ENCODE measurements at regions not wholly inside any gene's neighbourhood (a gene's known extent, or its start where the extent isn't known, plus 50 kb on each side); places are given as distances from the start of the nearest gene placed in this dataset.
"Not testable (repeated sequence)": the region's sequence is repeated elsewhere in the genome, so short reads cannot be mapped to it uniquely, and the experiment has no call there.

DNA sequence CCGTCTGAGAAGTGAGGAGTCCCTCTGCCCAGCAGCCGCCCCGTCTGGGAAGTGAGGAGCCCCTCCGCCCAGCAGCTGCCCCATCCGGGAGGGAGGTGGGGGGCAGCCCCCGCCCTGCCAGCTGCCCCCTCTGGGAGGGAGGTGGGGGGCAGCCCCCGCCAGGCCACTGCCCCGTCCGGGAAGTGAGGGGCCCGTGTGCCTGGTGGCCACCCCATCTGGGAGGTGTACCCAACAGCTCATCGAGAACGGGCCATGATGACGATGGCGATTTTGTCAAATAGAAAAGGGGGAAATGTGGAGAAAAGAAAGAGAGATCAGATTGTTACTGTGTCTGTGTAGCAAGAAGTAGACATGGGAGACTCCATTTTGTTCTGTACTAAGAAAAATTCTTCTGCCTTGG, 208.8 kb downstream of the KDM5D start:
- DNase-seq: not testable (repeated sequence)

DNA sequence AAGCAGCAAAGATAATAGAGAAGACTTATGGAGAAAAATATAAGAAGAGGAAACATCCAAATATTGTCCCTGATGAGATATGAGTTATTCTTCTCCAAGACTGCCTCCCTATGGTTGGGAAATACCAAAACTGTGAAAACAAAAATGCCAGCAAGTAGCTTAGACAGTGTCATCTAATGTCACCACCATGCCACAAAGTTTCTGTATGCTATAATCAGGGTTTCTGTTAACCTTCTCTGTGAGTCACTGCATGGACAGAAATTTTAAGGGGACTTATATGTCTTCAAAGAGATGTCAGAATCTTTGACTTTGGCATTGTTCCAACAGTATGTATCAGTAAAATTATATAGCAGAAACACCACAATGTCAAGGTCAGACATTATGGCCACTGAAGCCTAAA, 222.6 kb downstream of the KDM5D start:
- no peak for DNase-seq

DNA sequence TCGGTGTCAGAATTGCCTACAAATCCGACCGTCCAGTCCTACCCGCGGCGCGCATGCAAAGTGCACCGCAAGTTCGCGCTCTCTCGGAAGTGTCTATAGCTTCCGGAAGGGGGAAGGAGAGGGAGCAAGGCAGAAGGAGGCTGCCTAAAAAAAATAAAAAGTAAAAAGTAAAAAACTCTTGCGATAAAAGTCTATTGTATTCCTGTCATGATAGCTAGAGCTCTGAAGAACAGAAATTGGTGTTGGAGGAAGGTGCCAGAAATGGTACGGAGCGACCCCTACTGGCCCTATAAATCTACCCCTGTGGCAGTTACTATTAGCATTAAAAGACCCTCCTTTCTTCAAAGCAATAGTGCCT, 241.5 kb downstream of the KDM5D start:
- DNase-seq: no peak

DNA sequence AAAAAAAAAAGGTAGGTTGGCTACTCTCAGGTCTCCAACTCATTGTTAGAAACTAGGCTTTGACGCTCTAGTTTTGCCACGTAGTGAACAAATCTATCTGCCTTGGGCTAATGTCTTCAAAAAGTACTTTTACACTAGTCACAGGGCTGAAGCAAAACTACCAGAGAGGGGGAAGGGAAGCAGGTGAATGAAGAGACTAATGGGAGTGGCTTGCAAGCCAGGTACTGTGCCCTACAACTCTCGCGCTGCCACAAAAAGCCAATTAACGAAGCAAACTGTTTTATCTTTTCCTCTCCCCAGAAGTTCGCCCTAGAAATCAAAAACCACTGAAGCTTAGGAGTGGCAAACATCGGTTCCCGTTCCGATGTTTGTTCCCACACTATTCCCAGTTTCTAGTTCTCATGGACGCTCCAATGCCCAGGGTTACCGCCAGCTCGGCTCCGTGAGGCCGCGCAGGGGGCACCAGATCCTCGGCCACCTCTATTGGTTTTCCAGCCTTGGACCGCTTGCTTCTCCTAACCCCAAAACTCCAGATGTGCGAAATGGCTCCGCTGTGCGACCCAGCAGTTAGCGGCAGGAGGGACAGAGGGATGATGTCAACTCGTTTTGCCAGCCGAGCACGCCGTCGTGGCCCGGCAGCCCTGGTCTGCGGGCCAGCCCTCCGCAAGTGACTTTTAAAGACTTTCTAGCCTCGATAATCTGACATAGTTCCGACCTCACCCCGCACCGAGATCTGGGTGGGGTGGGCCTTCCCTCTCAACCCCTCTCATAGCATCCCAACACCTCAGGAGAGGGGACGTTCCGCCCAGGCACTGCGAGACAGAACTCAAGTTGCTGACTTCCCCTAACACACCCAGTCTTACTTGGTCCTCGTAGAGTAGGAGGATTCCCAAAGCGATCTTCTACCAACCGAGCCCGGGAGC, 242.1 kb downstream of the KDM5D start:
- no peak for DNase-seq

DNA sequence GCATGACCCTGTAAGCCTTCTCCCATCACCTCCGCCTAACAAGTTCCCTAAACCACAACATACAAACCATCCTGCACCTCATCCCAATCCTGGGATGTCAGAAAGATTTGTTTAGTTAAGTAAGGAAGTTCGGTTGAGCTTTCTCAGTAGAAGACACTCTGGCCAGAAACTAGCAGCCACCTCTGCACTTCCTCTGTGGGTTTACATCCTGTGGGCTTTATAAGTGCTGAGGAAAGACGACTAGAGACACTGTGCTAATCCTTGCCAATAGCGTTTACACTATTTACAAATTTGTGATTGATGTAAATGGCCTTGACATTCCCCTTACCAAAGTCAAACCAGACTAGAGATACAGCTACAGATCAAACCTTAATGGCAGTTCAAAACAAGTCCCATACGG, 246.0 kb downstream of the KDM5D start:
- DNase-seq: no peak

DNA sequence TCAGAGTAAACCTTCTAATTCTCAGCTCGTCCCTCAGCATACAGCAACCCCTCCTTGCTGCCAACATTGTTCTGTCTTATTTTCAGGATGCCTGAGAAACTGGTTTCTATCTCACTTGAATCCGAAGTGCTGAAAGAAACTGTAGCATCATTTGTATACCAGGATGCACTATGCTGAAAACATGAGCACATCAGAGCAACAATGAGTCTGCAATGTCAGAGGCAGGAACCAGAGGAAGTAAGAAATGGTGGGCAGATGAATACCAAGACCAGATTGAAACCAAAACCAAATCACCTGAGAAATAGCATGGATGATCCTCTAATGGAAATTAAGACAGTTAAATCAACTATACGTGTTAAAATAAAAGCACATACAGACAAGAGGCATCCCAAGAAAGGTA, 257.0 kb downstream of the KDM5D start:
- DNase-seq: no peak

DNA sequence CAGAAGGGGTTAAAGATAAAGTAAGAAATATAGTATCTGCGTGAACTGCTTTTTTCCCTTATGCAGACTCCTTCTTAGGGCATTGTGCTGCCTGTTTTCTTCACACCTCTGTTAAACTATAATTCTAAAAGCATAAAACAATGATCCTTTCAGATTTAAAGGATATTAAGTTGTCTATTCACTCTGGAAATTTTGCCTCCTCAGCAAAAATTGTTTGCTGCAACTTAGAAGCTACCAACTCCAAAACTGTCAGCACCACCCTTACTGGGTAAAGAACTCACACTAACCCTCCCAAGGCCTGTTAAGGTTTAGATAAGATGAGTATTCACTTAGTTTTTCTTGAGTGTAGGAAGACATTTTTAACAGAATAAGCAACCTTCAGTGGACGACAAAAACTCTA, 259.5 kb downstream of the KDM5D start:
- no peak for DNase-seq

DNA sequence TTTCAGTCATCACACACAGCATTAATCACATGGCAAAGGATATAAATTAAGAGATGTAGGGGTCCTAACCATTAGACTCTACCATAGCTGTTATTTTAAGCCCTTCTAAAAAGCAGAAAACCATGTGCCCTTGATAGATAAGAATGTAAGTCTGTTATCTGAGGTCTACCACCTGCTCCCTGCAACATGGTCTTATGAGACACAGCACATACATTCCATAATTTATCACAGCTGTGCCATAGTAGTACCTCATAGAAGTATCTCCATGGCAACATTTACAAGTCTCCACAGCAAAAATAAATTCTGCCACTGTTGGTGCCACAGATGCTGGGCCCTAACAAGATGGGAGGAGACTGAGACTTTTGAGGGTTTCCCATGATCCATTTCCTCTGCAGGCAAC, 265.4 kb downstream of the KDM5D start:
- no peak for DNase-seq

DNA sequence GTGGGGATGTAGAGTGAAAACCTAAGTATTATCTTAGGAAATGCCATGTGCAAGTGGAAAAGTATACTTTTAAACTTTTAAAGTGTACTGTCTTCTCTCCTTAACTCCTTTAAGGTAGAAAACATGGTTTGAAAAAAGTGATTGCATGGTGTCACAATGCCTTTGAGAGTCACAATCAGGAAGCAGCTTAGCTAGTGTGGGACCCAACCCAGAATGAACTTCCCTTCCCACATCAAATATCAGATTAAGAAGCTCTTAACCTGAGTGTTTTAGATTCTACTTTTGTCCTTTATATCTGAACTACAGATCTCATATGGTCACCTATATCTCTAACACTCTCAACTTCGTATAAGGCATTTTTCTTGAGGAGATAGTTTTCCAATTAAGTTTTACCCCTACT, 266.6 kb downstream of the KDM5D start:
- DNase-seq: no peak

DNA sequence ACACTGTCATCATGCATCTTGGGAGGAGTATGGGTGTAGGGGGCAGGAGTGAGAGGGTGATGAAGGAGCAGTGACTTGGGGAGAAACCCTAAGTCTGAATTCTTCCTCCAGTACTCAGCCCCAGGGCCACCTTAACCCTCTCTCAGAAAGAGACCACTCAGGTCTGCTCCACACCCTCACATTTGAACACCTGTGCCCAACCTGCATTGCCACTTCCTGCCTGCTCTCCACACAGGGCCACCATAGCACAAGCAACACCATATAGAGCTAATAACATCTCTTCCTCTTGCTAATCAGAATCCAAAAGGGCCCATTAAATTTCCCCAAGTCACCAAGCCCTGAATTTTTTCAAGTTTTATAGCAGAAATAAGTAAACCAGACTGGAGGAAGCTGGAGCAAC, 278.7 kb downstream of the KDM5D start:
- no peak for DNase-seq

DNA sequence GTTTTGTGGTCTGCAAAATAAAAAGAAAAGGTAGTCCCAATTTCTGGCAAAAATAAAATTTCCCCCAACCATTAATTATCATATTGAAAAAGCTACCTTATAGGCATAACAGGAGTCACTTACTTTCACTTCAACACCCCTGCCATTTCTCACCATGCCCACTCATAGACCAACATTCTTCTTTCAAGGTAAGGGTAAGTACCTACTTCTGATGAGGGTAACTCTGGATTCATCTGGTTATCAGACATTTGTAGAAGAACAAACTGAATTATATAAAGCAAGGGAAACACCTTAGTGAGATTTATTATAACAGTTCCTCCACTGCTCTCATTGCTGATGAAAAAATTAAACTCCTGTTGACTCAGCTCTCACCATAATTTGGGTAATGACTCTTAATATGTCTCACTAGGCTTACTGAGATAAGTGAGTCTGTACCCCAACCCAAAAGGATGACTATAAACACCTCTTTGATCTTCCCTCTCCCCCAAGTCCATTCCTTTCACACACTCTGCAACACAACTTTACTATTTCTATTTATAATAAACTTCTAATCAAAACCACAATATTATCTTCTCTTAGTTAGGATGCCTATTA, 287.6 kb downstream of the KDM5D start:
- no peak for DNase-seq

DNA sequence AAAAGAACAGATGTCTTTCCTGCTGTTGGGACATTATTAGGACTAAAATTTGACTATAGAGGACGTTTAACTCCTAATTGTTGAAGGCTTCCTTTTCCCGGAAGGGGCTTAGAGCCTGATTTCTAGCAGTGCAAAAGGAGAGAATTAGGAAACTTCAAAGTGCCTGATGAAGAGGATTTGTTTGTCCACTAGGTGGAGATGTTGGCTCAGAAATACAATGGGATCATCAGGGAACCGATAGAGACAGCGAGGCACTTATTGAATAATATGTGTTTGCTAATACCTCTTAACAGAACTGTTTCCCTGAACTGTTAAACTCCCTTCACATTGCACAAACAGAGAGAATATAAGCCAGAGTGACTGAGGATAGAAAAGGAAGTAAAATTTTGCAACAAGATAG, 311.5 kb downstream of the KDM5D start:
- peak; percentile 31 for DNase-seq

DNA sequence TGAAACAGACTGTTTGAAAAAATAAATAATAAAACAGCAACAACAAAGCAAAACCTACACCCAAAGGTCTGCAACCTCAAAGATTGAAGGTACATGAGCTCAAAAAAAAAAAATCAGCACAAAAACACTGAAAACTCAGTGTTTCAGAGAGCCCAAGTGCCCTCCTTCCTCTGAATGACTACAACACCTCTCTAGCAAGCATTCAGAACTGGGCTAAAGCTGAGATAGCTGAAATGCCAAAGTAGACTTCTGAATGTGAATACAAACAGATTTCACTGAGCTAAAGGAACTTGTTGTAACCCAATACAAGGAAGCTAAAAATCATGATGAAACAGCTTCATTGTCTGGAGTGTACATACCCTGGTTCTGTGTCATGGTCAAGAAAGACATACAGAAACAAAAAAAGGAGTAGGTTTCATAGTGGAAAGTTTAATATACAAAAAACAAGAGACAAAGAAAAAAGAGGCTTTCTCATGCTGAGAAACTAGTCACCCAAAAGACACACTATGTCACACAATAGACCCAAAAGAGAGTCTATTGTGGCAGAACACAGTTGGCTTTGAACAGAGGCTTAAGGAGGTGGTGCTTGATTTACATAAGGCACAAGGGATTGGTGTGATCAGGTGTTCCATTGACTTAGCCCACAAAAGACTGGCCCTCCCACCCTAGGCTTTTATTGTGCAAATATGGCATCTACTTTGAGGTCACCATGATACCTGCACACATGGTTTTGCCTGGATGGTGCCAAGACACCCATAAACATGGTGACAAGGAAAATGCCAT, 316.6 kb downstream of the KDM5D start:
- no peak for DNase-seq

DNA sequence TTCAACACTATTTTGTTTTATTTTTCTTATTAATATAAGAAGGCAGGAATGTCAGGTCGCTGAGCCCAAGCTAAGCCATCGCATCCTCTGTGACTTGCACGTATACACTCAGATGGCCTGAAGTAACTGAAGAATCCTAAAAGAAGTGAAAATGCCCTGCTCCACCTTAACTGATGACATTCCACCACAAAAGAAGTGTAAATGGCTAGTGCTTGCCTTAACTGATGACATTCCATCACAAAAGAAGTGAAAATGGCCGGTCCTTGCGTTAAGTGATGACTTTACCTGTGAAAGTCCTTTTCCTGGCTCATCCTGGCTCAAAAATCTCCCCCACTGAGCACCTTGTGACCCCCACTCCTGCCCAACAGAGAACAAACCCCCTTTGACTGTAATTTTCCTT, 317.3 kb downstream of the KDM5D start:
- not testable (repeated sequence) for DNase-seq

DNA sequence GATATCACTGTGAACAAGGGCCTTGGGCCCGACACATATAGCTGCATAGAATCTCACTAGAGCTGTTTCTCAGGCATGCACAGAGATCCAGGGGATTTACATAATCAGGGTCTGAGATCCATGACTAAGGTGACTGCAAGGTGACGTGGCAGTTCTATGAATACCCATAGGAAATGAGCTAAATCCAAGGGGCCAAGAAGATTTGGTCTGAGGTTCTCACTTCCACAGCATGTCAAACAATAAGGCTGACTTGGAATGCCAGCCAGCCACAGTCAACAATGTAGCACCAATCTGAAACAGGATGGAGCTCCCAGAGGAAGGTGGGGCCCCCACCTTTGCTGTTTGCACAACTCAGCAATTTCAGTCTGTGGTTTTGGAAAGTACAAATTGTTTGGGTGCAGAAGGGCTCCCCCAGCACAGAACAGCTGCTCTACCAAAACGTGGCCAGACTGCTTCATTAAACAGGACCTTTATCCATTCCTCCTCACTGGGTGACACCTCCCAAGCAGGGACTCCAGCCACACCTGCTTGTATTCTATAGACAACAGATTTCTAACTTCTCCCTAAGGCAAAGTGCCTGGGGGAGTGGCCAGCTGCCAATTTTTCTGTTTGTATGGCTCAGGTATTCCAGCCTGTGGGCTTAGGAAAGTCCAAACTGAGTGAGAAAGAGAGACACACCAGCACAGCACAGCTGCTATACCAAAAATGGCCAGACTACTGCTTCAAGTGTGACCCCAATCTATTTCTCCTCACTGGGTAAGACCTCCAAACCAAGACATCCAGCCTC, 333.4 kb downstream of the KDM5D start:
- no peak for DNase-seq

DNA sequence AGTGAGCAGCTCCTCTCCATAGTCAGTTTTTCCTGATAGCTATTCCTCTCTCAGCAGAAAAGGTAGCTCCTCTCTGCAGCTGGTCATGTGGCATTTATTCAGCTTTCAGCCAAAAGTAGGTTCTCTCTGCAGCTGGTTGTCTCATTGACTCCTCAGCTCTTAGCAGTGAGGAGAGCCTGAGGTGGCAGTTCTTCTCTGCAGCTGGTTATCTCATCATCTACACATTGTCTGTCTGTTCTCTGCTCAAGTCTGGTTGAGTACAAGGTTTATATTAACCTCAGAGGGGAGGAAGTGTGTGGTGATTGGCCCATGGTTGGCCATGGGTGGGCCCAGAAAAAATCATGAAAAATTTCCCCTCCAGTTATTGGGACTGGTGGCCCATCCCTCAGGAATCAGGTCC, 338.3 kb downstream of the KDM5D start:
- DNase-seq: no peak

DNA sequence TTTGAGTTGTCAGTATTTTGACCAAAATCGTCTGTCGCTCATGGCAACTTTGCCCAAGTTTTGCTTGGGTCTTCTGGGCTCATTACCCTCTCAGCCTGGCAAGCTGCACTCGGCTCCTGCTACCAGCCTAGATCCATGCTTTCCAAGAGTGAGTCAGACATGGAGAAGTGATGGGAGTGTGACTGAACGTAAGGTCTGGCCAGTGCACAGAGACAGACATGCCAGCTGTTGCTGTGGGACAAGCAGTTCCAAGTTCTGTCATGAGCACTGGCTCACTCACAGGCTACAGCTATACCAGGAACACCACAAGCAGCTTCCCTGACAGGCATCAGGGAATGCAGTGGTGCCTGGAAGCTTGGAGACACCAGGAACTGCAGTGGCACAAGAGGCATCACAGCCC, 338.9 kb downstream of the KDM5D start:
- DNase-seq: no peak

DNA sequence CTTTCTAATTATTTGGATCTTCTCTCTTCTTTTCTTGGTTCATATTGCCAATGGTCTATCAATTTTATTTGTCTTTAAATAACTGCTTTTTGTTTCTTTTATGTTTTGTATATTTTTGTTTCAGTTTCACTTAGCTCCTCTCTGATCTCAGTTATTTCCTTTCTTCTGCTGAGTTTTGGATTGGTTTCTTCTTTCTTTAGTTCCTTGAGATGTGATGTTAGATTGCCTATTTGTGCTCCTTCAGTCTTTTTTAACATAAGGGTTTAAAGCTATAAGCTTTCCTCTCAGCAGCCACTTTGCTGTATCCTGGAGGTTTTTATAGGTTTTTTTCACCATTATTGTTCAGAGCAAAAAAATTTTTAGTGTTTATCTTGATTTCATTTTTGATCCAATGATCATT, 351.6 kb downstream of the KDM5D start:
- no peak for DNase-seq

DNA sequence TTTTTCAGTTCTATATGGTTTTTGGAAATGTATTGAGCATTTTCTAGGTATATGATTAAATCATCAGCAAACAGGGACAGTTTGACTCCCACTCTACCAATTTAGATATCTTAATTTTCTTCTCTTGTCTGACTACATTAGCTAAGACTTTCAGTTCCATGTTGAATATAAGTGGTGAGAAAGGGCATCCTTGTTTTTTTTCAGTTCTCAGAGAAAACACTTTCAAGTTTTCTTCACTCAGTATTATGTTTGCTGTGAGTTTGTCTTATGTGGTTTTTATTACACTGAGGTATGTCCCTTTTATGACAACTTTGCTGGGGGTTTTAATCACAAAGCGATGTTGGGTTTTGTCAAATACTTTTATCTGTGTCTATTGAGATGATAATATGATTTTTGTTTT, 352.6 kb downstream of the KDM5D start:
- DNase-seq: no peak

DNA sequence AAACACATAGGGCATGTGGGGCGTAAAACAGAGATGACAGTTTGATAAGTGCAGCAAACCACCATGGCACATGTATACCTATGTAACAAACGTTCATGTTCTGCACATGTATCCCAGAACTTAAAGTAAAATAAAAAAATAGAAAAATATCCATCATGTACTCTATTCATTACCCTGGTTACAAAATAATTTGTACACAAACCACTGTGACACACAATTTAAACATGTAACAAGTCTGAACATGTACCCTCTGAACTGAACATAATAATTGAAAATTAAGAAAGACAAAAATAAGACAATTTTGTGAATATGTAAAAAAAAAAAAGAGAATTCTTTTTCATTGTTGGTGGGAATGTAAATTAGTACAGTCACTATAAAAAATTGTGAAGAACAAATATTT, 379.2 kb downstream of the KDM5D start:
- DNase-seq: no peak

DNA sequence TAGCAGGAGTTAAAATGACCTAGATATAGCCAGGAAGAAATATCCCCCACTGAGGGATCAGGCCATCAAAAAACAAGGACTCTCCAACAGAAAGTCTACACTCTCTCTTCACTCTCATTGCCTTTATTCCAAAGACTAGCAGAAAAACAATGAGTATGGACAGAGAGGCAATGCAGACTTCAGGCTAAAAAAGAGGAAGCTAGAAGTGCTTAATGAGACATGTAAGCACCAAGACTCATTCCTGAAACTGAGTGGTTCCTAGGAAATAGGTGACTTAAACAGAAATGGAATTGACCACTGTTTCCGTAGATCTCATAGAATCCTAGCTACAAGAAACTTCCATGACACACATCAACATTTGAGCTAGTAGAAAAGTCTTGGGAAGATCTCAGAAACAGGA, 387.3 kb downstream of the KDM5D start:
- no peak for DNase-seq

DNA sequence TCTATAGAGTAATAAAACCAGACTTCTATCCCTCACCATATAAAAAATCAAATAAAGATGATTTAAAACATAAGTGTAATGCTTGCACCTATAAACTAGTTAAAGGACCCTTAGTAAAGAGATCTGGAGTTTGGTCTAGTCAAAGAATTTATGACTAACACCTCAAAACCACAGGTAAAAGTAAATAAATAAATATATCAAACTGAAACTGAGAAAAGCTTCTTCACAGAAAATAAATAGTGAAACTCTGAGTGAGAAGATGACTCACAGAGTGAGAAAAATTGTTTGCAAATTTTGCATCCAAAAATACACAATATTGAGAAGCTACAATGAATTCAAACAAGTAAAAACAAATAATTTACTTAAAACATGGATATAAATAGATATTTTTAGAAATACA, 387.8 kb downstream of the KDM5D start:
- DNase-seq: no peak

DNA sequence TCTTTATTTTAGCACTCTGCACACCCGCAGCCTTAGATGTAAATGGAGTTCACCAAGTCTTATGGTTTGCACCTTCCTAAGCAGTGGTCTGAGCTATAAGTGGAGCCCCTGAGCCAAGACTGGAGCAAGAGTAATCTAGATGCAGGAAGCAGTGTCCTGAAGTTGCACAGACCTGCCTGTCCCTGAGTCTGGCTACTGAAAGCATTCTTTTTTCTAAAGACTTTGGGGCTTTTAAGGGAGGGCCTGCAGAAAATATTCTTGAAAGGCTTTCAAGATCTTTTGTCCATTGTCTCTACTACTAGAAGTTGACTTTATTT, 389.7 kb downstream of the KDM5D start:
- no peak for DNase-seq
